ENCODE measurements at regions not wholly inside any gene's neighbourhood (a gene's known extent, or its start where the extent isn't known, plus 50 kb on each side); places are given as distances from the start of the nearest gene placed in this dataset.

- TF ChIP-seq, protein P1, sequence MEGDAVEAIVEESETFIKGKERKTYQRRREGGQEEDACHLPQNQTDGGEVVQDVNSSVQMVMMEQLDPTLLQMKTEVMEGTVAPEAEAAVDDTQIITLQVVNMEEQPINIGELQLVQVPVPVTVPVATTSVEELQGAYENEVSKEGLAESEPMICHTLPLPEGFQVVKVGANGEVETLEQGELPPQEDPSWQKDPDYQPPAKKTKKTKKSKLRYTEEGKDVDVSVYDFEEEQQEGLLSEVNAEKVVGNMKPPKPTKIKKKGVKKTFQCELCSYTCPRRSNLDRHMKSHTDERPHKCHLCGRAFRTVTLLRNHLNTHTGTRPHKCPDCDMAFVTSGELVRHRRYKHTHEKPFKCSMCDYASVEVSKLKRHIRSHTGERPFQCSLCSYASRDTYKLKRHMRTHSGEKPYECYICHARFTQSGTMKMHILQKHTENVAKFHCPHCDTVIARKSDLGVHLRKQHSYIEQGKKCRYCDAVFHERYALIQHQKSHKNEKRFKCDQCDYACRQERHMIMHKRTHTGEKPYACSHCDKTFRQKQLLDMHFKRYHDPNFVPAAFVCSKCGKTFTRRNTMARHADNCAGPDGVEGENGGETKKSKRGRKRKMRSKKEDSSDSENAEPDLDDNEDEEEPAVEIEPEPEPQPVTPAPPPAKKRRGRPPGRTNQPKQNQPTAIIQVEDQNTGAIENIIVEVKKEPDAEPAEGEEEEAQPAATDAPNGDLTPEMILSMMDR (optimal IDR thresholded peaks at IDR 0.05 in 1 of 3, IDR thresholded peaks at IDR 0.05 in 1 of 3, conservative IDR thresholded peaks at IDR 0.05 in 1 of 3; ENCODE audit: extremely low read depth in 1 of 3, insufficient read depth in 2 of 3, low read length in 3 of 3), result no peak
- TF ChIP-seq EZH2 (IDR thresholded peaks at IDR 0.05; ENCODE audit: low read length), result no peak
These were observed 58.8 kb upstream of the MAP3K7 start for GRCh38 chr6:90645634-90646033.

All from keratinocyte (primary cell).